GM19455 (cell line): ENCODE measurements at regions not wholly inside any gene's neighbourhood (a gene's known extent, or its start where the extent isn't known, plus 50 kb on each side); places are given as distances from the start of the nearest gene placed in this dataset.

Source experiments
- ATAC-seq: cut with Tn5 transposase; IDR thresholded peaks from one replicate; pipeline ENCODE4 v1.9.1; 2021; ENCODE audit not compliant: unreplicated experiment

DNA sequence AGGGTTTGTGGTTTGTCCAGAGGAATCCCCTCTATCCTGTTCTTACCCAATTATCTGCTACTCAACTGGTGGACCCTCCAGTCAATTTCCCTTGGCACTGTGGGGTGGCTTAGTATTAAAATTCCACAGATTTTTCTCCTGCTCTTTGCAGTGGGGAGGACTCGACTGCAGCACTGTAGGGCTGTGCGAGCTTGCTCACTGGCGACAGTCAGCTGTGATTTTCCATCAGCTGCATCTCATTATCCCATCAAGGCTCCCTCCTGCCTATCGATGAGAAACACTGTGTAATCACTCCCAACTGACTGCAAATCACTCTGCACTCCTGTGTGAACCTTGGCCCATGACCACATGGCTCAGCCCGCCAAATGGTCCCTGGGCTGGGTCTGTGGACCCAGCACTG is 90.5 kb upstream of the MAF start:
- ATAC-seq = no peak

DNA sequence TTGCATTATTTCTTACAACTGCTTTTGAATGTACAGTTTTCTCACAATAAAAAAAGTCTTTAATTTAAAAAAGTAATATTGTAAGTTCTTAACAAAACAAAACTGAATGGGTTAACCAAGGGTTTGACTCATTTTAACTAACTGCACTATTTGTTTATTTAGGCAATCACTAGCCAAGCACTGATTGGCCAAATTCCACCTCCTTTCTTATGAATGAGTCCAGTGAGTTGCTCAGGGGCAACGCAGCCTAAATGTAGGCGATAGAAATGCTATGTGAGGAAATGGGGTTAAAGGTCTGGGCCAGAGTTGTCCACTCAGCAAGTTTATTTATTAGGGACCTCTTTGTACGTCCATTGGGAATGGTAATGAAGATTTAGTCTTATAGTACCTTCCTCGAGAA is 89.6 kb upstream of the MAF start:
- no peak for ATAC-seq

DNA sequence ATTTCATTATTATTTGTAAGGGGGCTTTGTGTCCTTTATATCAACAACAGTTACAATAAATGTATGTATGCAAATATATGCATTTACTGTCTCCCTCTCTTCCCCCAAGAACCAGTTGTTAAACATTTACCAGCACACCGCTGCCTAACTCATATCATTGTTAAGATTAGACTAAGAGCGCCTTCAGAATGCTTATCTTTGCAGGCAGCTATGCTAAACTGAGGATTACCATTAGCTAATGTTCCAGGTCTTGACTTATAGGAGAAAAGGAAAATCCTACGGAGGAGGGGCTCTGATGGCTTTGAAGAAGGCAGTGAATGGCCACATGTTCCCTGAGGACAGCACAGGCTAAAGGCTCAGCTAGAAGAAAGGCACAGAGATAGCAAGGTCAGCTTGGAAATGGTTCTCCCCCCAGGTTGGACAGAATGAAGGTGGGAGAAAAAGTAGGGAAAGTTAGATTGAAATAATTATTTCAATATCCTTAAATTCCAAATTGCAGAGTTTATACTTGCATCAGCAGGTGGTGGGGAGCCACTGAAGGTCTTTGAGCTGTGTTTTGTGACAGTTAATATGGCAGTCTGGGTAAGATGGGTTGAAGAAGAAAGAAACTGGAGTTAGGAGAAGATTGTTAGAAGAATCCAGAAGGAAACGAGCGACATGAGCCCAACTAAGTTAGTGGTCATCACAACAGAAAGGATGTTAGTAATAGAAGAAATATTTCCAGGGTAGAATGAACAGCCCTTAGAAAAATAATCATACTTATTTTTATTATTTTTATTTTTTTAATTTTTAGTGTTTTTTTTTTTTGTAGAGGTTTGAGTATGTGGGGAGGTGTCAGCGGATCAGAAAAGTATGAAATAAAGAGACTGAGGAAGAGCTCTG is 87.0 kb upstream of the MAF start:
- no peak for ATAC-seq

DNA sequence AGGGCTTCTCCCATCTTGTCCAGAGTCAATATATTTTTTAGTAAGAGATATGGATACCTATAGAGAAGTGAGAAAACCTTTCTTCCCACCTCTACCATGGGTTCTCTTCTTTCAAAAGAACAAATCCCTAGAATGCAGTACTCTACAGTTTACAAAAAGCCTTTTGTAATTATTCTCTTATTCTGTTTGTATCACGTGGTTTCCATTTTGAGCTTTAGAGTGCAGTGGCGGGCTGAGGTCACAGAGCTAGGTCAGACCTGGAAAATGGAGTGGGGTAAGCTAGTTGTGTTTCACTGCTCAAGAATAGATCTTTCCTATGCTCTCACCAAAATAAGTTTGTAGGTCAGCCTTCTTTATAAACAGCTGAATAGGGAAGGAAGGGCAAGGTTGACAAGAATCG is 85.3 kb upstream of the MAF start:
- no peak for ATAC-seq

DNA sequence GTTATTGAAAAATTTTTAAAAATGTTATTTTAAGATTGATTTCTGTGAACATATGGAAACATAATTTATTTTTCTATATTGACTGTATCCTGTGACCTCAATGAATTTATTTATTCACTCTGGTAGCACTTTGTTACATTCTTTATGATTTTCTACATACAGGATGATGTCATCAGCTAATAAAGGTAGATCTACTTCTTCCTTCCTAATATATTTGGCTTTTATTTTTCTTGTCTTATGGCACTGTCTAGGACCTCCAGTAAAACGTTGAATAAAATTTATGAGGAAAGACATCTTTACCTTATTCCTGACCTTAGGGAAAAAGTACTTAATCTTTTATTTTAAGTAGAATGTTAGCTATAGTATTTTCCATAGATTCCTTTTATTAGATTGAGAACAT is 78.8 kb upstream of the MAF start:
- no peak for ATAC-seq

DNA sequence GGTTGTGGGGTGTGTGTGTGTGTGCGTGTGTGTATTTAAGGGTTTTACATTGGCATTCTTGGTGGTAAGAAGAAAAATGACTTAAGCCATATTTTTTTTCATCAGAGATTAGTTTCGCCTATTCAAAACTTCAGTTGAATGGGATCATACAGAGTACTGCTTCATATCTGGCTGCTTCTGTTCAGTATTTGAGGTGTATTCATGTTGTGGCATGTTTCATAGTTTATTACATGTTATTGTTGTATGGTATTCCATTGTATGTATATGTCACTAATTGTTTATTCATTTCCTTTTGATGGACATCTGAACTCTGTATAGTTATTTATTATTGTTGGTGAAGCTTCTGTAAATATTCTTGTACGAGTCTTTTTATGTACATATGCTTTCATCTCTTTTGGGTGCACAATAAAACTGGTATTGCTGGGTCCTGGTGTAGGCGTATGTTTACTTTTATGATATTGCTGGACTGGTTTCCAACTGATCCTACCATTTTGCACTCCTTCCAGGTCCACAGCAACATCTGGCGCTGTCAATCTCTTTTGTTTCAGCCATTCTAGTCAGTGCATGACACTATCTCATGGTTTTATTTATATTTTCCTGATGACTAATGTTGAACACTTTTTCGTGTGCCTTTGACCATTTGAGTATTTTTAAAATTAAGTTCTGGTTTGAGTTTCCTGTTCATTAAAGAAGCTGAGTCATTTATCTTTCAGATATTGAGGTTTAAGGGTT is 77.4 kb upstream of the MAF start:
- ATAC-seq = no peak

DNA sequence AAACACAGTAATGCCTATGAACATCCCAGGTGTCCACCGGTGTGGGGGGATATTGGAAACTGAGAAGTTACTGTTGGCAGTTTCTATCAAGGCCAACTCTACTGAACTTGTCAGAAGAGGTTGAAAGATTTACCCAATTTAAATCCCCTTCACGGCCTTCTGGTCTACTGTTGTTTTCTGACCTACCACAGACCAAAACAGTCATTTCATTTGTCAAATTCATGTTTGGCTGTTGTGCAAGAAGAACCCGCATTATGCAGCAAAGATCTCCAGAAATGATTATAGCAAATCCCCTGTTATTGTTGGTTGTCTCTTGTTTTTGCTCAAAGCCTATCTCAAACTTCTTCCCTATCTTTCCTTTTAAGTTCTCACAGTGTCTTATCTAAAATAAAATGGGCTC is 73.1 kb upstream of the MAF start:
- no peak for ATAC-seq

DNA sequence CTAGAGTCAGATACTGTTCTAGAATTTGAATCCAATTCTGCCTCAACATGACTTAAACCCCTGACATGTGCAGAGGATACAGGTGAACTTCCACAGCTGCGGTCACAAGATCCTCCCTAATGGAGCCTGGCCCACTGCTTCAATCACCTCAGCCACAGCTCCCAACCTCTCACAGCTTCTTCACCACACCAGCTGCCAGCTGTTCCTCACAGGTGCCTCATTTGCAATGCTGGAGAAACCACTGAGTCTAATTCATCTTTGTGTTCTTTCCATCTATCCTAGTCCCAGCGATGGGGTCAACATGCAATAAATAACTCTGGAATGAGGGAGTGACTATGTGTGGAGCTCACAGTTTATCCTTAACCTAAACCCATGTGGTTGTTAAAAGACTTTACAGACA is 72.0 kb upstream of the MAF start:
- no peak for ATAC-seq

DNA sequence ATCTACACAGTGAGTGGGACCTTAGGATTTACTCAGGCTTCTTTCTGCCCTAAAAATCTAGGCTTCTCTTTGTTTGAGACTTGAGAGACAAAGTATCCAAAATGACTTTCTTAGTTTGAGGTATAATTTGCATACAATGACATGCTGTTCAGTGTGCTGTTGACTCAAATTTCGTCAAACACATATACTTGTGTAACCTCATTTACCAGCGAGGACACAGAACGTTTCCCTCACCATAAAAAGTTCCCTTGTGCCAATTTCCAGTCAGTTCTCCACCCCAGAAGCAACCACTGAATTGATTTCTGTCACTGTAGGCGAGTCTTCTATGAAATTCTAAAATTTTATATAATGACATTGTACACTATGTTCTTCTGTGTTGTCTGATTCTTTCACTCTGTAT is 68.0 kb upstream of the MAF start:
- ATAC-seq = no peak

DNA sequence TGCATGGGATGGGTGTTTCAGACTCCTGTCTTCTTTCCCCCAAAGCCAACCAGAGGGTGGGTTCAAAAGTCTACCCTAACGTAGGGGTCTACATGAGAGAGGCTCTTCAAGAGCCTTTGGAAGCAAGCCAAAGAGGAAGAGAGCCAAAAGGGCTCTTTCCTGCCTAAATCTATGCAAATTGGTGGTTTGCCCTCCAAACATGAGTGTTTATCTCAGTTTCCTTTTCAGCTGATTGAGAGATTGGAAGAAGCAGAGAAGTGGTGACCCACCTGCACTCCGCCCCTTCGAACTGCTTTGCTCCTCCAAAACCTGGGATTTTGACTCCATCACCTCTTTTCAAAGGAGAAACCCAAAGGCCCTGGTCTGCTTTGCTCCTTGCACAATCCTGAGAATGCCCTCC is 65.4 kb upstream of the MAF start:
- no peak for ATAC-seq

DNA sequence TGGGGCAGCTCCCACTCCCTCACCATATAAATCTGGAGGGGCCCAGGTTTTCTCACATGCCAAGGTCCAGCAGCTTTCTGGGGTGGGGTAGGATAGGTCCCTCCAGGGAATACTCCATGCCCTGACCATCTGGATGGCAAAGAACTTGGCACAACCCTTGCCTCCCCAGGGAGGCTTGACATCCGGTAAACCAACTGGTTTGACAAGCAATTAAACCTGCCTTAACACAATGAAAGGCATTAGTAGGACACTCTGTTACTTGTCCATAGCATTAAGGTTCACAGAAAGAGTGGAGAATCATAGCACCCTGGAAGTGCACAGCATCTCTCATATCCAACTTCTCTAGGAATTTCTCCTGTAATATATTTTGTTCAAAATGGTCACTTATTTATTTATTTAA is 63.9 kb upstream of the MAF start:
- ATAC-seq = no peak

DNA sequence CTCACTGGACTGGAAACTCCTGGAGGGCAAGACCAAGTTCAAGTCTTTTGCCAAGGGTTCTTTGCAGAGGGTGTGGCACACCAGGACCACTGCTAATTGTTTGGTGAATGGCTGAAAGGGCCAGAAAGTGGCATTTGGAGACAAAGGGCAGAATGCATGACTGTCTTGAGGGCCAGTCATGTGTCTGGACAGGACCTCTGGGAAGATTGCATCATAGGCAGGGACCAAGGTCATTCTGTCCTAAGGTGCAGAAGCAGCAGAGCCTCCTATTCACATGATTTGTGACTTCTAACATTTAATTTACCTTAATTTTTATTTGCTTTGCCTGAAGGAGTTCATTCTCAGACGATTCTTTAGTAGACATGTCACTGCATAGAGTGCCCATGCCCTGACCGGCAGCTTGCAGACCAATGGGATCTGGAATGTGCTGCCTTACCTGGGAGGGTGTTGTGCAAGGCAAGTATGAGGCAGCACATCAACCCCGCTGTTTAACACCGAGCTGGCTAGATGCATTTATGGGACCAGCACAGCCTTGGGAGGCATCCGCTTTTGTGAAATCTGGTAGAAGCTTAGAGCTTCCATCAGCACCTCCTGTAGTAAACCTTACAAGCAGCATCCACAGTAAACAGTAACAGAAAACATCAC is 62.3 kb upstream of the MAF start:
- ATAC-seq = no peak

DNA sequence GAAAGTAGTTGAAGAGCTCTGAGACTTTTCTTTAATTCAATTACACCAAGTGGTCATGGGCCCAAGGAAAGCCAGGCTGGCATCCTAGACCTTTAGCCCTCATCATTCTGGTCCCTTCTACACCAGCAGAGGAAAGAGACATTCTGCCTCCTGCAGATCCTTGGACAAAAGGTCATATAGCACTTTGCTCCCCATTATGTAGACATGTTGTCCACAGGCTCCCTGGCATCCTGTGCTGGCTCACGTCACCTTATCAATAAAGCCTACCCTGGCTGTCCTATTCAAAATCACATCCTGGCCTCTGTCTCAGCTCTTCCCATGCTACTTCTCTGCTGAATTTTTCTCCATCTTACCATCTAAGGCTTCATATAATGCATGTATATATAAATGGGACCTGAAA is 61.6 kb upstream of the MAF start:
- no peak for ATAC-seq

DNA sequence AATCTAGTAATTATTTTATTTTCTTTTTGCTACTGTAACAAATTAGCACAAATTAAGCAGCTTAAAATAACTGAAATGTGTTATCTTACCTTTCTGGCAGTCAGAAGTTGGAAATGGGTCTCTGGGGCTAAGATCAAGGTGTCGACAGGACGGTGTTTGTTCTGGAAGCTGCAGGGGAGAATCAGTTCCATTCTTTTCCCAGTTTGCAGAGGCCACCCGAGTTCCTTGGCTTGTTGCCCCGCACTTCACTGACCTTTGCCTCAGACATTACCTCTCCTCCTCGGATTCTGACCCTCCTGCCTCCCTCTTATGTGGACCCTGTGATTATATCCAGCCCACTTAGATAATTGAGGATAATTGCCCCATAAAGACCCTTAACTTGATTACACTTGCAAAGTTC is 61.0 kb upstream of the MAF start:
- ATAC-seq = no peak

DNA sequence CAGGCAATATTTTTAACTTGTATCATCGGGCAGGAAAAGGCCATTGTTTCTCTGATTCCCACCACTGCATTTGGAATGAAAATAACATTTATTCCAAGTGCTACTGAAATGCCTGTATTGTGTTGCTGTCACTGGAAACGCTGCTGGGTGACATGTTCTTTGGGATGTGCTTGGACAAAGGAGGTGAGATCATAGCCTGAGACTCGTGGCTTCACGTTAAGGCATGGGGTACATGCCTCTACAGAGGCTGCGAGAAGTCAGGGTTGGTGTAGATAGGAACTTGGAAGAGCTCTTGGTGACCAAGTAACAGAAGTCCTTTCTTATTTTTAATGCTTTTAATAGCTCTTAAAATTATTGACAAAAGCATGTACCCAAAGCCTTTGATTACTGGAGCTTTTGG is 58.8 kb upstream of the MAF start:
- ATAC-seq = no peak

DNA sequence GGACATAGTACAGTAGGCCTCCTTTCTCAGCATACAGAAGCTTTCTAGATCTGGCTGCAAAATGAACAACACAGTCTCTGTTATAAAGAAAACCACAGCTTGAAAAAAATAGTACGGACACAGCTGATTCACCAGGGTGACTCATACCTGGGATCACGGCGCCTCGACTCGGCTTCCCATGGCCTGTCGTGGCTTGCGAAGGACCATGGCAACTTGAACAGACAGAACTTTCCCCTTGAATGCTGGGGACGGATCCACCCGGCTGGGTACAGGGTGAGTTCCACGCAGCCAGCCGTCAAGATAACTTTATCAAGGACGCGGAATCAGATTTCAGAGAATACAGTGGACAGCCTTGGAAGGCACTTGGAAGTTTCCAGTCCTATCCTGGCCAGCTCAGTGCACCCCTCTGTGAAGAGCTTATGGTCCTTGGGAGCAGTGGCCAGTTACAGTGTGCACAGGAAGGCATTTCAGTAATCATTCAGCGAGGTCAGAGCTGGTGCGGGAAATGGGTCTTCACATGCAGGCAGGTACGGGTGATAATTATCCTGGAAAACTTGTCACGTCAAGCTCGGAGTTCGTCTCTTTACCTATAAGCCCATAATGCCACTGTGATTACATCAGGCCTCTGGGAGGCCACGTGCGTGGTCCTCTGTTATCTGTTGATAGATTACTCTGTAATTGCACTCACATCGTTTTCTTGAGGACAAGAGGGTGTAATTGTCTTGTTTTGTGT is 57.9 kb upstream of the MAF start:
- no peak for ATAC-seq

DNA sequence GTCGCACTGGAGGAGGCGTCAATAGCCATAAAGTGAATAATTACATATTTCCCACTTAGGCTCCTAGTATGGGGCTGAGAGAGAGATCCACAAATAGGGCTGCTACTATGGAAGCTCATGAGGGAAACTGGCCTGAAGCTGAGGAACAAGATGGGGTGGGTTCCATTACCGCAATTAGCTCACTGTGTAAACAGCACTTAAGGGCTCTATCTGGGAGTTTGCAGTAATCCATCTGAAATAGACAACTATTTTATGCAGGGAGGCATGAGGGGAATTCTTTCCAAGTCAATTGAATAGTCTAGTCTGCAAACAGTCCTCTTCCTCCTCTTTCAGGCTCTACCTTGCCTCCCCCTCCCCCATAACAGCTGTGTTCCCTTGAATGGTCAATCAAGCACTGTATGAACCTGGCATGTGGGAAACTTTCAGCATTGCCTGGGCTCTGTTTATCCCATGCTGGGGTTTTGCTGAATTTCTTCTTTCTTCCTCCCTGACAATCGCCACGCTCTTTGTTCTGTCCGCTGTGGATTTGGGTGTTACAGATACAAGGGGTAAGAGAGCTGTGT is 56.1 kb upstream of the MAF start:
- ATAC-seq = no peak

DNA sequence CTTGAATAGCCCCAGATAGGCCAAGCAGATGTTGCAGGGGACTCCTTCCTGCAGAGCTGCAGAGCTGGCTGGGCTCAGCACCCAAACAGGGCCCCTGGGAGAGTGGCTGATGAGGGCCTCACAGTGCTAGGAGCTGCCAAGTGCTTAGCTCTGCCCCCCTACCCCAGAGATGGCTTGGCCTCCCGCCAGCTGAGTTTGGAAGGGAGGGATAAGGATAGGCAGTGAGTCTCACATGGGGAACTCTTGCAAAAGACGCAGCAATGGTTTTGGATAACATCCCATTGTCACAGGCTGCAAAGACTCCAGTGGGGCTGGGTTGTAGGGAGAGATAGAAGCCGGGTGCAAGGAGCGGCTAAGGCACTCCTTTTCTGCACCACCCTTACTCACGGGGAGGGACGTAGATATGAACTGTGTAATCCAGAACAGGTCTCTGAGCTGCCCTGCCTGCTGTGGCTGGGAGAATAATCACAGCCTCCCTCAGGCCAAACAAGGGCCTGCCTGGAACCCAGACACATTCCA is 52.9 kb upstream of the MAF start:
- no peak for ATAC-seq

DNA sequence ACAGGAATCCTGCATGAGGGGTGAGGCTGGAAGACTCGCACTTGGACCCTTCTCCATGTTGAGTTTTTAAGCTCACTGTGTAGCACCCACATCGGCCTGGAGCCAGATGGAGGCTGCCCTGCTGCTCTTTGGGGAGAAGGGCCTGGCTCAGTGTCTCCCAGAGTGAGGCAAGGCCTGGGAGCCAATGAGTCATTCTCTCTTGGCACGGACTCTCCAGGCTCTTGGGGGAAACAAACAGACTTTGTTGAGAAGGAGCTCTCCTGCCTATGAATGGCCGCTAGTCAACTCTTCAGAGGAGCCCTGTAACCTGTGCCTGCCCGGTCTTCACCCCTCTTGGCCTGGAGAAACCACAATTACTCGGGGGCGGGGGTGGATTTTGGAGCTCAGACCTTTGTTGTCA is 50.8 kb upstream of the MAF start:
- no peak for ATAC-seq
